Endothelial cell of umbilical vein (primary cell): ENCODE measurements at regions not wholly inside any gene's neighbourhood (a gene's known extent, or its start where the extent isn't known, plus 50 kb on each side); places are given as distances from the start of the nearest gene placed in this dataset.

ENCODE experiments used
- BruUV-seq: library from RNA; stranded (reverse); fragments of 400-500 nt; replicated peaks from 2 replicates; lab custom pipeline; 2021; lab: Mats Ljungman, UMichigan
- CTCF ChIA-PET: fragments of 300-600, 350-600 bp; sonication (Branson Sonifier 250); formaldehyde crosslinking; loops from one replicate; lab custom pipeline; 2021; ENCODE audit warnings: antibody characterized with exemption, inconsistent platforms; lab: Charles Lee
- POLR2A ChIA-PET: fragments of 300-600, 350-600 bp; sonication (Branson Sonifier 250); formaldehyde crosslinking; loops from one replicate; lab custom pipeline; 2021; ENCODE audit warnings: antibody characterized with exemption, inconsistent platforms; lab: Charles Lee
- DNase-seq: peaks from one replicate; pipeline ENCODE4 v3.0.0-alpha.2; 2011; ENCODE audit warnings: low read depth, low spot score
- FAIRE-seq: peaks from 2 replicates; lab custom pipeline; 2011; peaks lifted over from hg19 to GRCh38; lab: Jason Lieb, UNC
- H2AFZ ChIP-seq: 2 replicates; pipeline ENCODE4 v1.6.0; 2012; ENCODE audit warnings: low read depth, low read length, control low read depth, inconsistent platforms
- H3K27ac ChIP-seq: 2 replicates; pipeline ENCODE4 v1.5.1; 2011; ENCODE audit warnings: low read depth, mild to moderate bottlenecking, control low read depth, low read length, moderate library complexity; ENCODE audit not compliant: insufficient read depth
- H3K27me3 ChIP-seq, 2 experiments: 2 replicates each; pipeline versions ENCODE4 v1.6.0 to v1.6.1; 2011; ENCODE audit warnings: low read length in 2 of 2, mixed read lengths in 1 of 2; ENCODE audit not compliant: control insufficient read depth in 2 of 2, insufficient read depth in 2 of 2
- H3K36me3 ChIP-seq, 2 experiments: 2 replicates in 1 of 2; 3 replicates in 1 of 2; pipeline ENCODE4 v1.5.1; 2011; ENCODE audit warnings: low read length in 2 of 2, mild to moderate bottlenecking in 1 of 2, moderate library complexity in 1 of 2; ENCODE audit not compliant: control insufficient read depth in 2 of 2, insufficient read depth in 2 of 2; ENCODE audit errors: extremely low read depth in 1 of 2
- H3K4me1 ChIP-seq: 3 replicates; pipeline ENCODE4 v1.5.1; 2011; ENCODE audit warnings: mild to moderate bottlenecking, low read length; ENCODE audit not compliant: control insufficient read depth, insufficient read depth; ENCODE audit errors: extremely low read depth
- H3K4me2 ChIP-seq: 2 replicates; pipeline ENCODE4 v1.6.1; 2011; ENCODE audit warnings: low read length, control low read depth, mixed read lengths; ENCODE audit not compliant: insufficient read depth
- H3K4me3 ChIP-seq, 3 experiments: fragments of 200-600 bp in 1 of 3; sonication (generic), shearing (Covaris generic) in 1 of 3; replicated peaks in 1 of 3; 2 replicates each; pipeline ENCODE4 v1.5.1; 2011 to 2016; ENCODE audit warnings: control low read depth in 3 of 3, low read length in 3 of 3, mild to moderate bottlenecking in 2 of 3, inconsistent platforms in 1 of 3, low read depth in 1 of 3, moderate library complexity in 1 of 3; ENCODE audit not compliant: insufficient read depth in 1 of 3
- H3K79me2 ChIP-seq: 2 replicates; pipeline ENCODE4 v1.6.0; 2012; ENCODE audit warnings: low read length, inconsistent platforms; ENCODE audit not compliant: control insufficient read depth, insufficient read depth
- H3K9ac ChIP-seq: replicated peaks from 2 replicates; pipeline ENCODE3; 2011; ENCODE audit warnings: low read length, control low read depth; ENCODE audit not compliant: insufficient read depth; ENCODE audit errors: extremely low read depth
- H3K9me1 ChIP-seq: replicated peaks from 3 replicates; pipeline ENCODE4 v1.6.0; 2011; ENCODE audit warnings: mild to moderate bottlenecking, low read length; ENCODE audit not compliant: control insufficient read depth, insufficient read depth; ENCODE audit errors: extremely low read depth
- H3K9me3 ChIP-seq: replicated peaks from 2 replicates; pipeline ENCODE4 v1.5.1; 2012; ENCODE audit warnings: low read length, inconsistent platforms; ENCODE audit not compliant: control insufficient read depth, insufficient read depth
- H4K20me1 ChIP-seq: replicated peaks from 2 replicates; pipeline ENCODE3; 2011; ENCODE audit warnings: mild to moderate bottlenecking, low read length; ENCODE audit not compliant: control insufficient read depth, insufficient read depth; ENCODE audit errors: extremely low read depth
- CTCF ChIP-seq, 2 donors: IDR thresholded peaks; 1 replicate in 1 of 2; 2 replicates in 1 of 2; pipeline ENCODE4 v1.5.1; 2011; ENCODE audit warnings: low read length in 2 of 2, mild to moderate bottlenecking in 2 of 2, moderate library complexity in 2 of 2, control low read depth in 1 of 2, inconsistent platforms in 1 of 2, low read depth in 1 of 2; ENCODE audit not compliant: insufficient read depth in 1 of 2; ENCODE audit errors: extremely low read depth in 1 of 2
- EZH2 ChIP-seq: IDR thresholded peaks from 2 replicates; pipeline ENCODE4 v1.6.1; 2012; ENCODE audit warnings: borderline replicate concordance, low read depth, mild to moderate bottlenecking, moderate library complexity, low read length, inconsistent platforms; ENCODE audit not compliant: severe bottlenecking
- GATA2 ChIP-seq: IDR thresholded peaks from 2 replicates; pipeline ENCODE4 v1.7.0; 2011; ENCODE audit warnings: low read depth, mild to moderate bottlenecking, moderate library complexity, mixed read lengths, low read length; ENCODE audit not compliant: insufficient read length, insufficient read depth
- JUN ChIP-seq: IDR thresholded peaks from 2 replicates; pipeline ENCODE4 v1.6.1; 2011; ENCODE audit warnings: borderline replicate concordance, low read depth; ENCODE audit not compliant: insufficient read length, insufficient read depth
- MAX ChIP-seq: IDR thresholded peaks from 2 replicates; pipeline ENCODE4 v1.6.1; 2011; ENCODE audit not compliant: insufficient read depth, insufficient read length
- MYC ChIP-seq: IDR thresholded peaks from one replicate; pipeline ENCODE4 v1.6.1; 2011; ENCODE audit warnings: mild to moderate bottlenecking, low read depth, low read length
- POLR2A ChIP-seq: IDR thresholded peaks from 2 replicates; pipeline ENCODE4 v1.6.1; 2012; ENCODE audit warnings: low read depth, mild to moderate bottlenecking, control low read depth, low read length
- POLR2AphosphoS5 ChIP-seq: IDR thresholded peaks from 2 replicates; pipeline ENCODE4 v1.6.1; 2012; ENCODE audit warnings: low read depth, mild to moderate bottlenecking, control low read depth, low read length, moderate library complexity; ENCODE audit not compliant: insufficient read depth
- dilution Hi-C: fragments of 300-500 bp; cut with MboI; formaldehyde crosslinking; loops from one replicate; pipeline ENCODE4 v1.15.0; 2019; ENCODE audit warnings: low sequenced_read_pairs; ENCODE audit not compliant: extremely low pct_ligation_motif_present
- intact Hi-C: fragments of 100-400 bp; cut with micrococcal nuclease; formaldehyde crosslinking; loops from one replicate; pipeline ENCODE4 v1.10.0; 2022

GRCh38 chr9:95780751-95781150, 94.7 kb upstream of the ERCC6L2 start:
- Histone ChIP-seq H3K27ac (no peak overlapping the region), H3K4me1 (no peaks in the 10 kb centered on the region), H3K27me3 (no peaks in the 10 kb centered on the region), H2AFZ (no peak overlapping the region), H3K4me2 (no peak overlapping the region), H3K79me2 (no peaks in the 10 kb centered on the region), H3K4me3 (no peak overlapping the region), H3K9me3 (no peaks in the 10 kb centered on the region), H3K9ac (no peak overlapping the region), H3K9me1 (no peaks in the 10 kb centered on the region), H3K36me3 (no peaks in the 10 kb centered on the region), H4K20me1 (no peaks in the 10 kb centered on the region)
- FAIRE-seq: no peak
- CTCF ChIA-PET: interaction anchor here (1.3 kb wide), 1 partner anchor 54 kb away, joined by 3 read pairs; no protein-coding TSS in a partner anchor
- DNase-seq: no peak
- no peak for TF ChIP-seq CTCF (IDR thresholded peaks at IDR 0.05; ENCODE audit: extremely low read depth in 1 of 2, insufficient read depth in 1 of 2, low read depth in 1 of 2, low read length in 2 of 2)
- TF ChIP-seq MAX: no peak
- no peak for TF ChIP-seq JUN
- TF ChIP-seq GATA2: no peak
- TF ChIP-seq POLR2A: no peak
- TF ChIP-seq POLR2AphosphoS5: no peak
- TF ChIP-seq EZH2: no peak
- no peak for TF ChIP-seq MYC
- intact Hi-C loops: no loop called here
- POLR2A ChIA-PET: no interaction called here
- dilution Hi-C loops: no loop called here
- no TSS peak for BruUV-seq
